OCI-LY3 (cell line): ENCODE measurements at regions not wholly inside any gene's neighbourhood (a gene's known extent, or its start where the extent isn't known, plus 50 kb on each side); places are given as distances from the start of the nearest gene placed in this dataset.

Experiments used
- H2AFZ ChIP-seq: fragments of 200-600, 300-600 bp; shearing (Covaris generic); 2 replicates; pipeline ENCODE4 v1.6.0; 2014; ENCODE audit warnings: antibody characterized with exemption, low read depth, low read length
- H3K27ac ChIP-seq: fragments of 200-600, 300-600 bp; sonication (generic); 2 replicates; pipeline ENCODE4 v1.5.1; 2014; ENCODE audit warnings: mild to moderate bottlenecking, low read length, moderate library complexity, mixed read lengths
- H3K27me3 ChIP-seq: fragments of 200-600, 300-600 bp; sonication (generic); 2 replicates; pipeline ENCODE4 v1.6.1; 2014; ENCODE audit warnings: low read depth, low read length, mixed read lengths
- H3K36me3 ChIP-seq: fragments of 200-600, 300-600 bp; sonication (generic); replicated peaks from 2 replicates; pipeline ENCODE3; 2014; ENCODE audit warnings: low read depth, low read length, mixed read lengths
- H3K4me1 ChIP-seq: fragments of 300-600, 200-600 bp; sonication (generic); 2 replicates; pipeline ENCODE4 v1.6.1; 2014; ENCODE audit warnings: low read length, mixed read lengths
- H3K4me2 ChIP-seq: fragments of 200-600, 300-600 bp; sonication (generic); 2 replicates; pipeline ENCODE4 v1.6.1; 2014; ENCODE audit warnings: low read length, mixed read lengths
- H3K4me3 ChIP-seq: fragments of 300-600, 200-600 bp; sonication (generic); 2 replicates; pipeline ENCODE4 v1.5.1; 2014; ENCODE audit warnings: antibody characterized with exemption, mild to moderate bottlenecking, low read length, moderate library complexity
- H3K79me2 ChIP-seq: fragments of 300-600, 200-600 bp; shearing (Covaris generic); 2 replicates; pipeline ENCODE4 v1.6.1; 2014; ENCODE audit warnings: mild to moderate bottlenecking, low read length, mixed read lengths
- H3K9ac ChIP-seq: fragments of 300-600, 200-600 bp; shearing (Covaris generic); 2 replicates; pipeline ENCODE4 v1.6.0; 2014; ENCODE audit warnings: mild to moderate bottlenecking, low read length, moderate library complexity
- H3K9me3 ChIP-seq: fragments of 200-600, 300-600 bp; shearing (Covaris generic); 2 replicates; pipeline ENCODE4 v1.6.1; 2014; ENCODE audit warnings: low read length, mixed read lengths; ENCODE audit not compliant: insufficient read depth
- H4K20me1 ChIP-seq: fragments of 200-600, 300-600 bp; sonication (generic); 2 replicates; pipeline ENCODE4 v1.6.1; 2016; ENCODE audit warnings: low read length, mixed read lengths; ENCODE audit not compliant: insufficient read depth
- EZH2phosphoT487 ChIP-seq: fragments of 200-600 bp; shearing (Covaris generic); IDR thresholded peaks from 2 replicates; pipeline ENCODE4 v1.6.1; 2018; ENCODE audit warnings: antibody characterized with exemption, mixed run types, low read depth
- TF ChIP-seq, protein P1 (sequence below): fragments of 200-600, 300-600 bp; sonication (generic); IDR thresholded peaks from 2 replicates; pipeline ENCODE4 v1.5.1; 2014; ENCODE audit warnings: antibody characterized with exemption, low read length, low read depth

DNA sequence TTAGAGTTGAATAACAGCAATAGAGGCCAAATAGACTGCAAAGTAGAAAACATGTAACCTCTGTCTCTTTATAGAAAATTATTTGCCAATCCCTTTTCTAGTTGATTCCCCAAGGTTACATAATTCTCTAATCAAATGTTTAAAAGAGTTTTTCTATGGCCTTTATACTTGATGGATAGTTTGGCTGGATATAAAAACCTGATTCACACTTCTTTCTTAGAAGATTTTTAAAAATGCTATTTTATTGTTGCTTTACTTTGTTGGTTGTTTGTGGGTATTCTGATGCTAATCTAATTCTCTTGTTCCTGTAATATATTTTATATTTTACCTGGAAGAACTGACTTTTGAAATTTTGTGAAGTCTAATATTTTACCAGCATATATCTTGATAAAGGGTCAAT is 331.1 kb upstream of the MTPN start:
- no peak overlapping the region for H3K4me2 ChIP-seq

DNA sequence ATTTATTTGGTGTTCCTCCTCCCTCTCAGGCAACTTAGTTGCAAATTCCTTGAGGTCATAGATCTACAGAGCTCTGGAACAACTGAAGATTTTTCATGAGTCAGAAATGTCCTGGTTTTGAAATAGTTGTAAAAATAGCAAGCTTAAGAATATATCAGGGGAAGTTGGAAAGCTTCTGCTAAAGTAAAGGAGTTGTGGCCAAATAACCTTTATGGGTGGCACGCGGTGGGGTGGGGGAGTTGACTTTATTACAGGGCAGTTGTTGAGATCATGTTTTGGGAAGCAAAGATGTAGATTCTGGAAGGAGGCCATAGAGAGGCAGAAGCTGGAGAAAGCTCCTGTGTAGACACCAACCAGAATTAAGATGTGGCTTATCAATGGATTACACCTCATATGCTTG is 326.0 kb upstream of the MTPN start:
- Histone ChIP-seq H3K27me3 (no peaks in the 10 kb centered on the region), H3K4me3 (no peak overlapping the region), H3K27ac (no peak overlapping the region), H3K36me3 (no peaks in the 10 kb centered on the region), H2AFZ (no peak overlapping the region), H3K4me1 (no peaks in the 10 kb centered on the region), H3K9ac (no peak overlapping the region), H3K79me2 (no peaks in the 10 kb centered on the region), H3K4me2 (no peak overlapping the region), H3K9me3 (no peaks in the 10 kb centered on the region), H4K20me1 (no peaks in the 10 kb centered on the region)
- TF ChIP-seq, protein P1, sequence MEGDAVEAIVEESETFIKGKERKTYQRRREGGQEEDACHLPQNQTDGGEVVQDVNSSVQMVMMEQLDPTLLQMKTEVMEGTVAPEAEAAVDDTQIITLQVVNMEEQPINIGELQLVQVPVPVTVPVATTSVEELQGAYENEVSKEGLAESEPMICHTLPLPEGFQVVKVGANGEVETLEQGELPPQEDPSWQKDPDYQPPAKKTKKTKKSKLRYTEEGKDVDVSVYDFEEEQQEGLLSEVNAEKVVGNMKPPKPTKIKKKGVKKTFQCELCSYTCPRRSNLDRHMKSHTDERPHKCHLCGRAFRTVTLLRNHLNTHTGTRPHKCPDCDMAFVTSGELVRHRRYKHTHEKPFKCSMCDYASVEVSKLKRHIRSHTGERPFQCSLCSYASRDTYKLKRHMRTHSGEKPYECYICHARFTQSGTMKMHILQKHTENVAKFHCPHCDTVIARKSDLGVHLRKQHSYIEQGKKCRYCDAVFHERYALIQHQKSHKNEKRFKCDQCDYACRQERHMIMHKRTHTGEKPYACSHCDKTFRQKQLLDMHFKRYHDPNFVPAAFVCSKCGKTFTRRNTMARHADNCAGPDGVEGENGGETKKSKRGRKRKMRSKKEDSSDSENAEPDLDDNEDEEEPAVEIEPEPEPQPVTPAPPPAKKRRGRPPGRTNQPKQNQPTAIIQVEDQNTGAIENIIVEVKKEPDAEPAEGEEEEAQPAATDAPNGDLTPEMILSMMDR = no peak
- no peak for TF ChIP-seq EZH2phosphoT487

More for the DNA sequence above, 331.1 kb upstream of the MTPN start:
- H3K4me1 ChIP-seq = no peaks in the 10 kb centered on the region
- H4K20me1 ChIP-seq = no peaks in the 10 kb centered on the region
- H3K27me3 ChIP-seq = no peaks in the 10 kb centered on the region
- no peak overlapping the region for H3K9ac ChIP-seq
- no peak overlapping the region for H3K4me3 ChIP-seq
- no peaks in the 10 kb centered on the region for H3K36me3 ChIP-seq
- H3K9me3 ChIP-seq = no peaks in the 10 kb centered on the region
- TF ChIP-seq, protein P1 = no peak
- no peak for TF ChIP-seq EZH2phosphoT487
- H3K79me2 ChIP-seq = no peaks in the 10 kb centered on the region
- no peak overlapping the region for H2AFZ ChIP-seq
- no peak overlapping the region for H3K27ac ChIP-seq

DNA sequence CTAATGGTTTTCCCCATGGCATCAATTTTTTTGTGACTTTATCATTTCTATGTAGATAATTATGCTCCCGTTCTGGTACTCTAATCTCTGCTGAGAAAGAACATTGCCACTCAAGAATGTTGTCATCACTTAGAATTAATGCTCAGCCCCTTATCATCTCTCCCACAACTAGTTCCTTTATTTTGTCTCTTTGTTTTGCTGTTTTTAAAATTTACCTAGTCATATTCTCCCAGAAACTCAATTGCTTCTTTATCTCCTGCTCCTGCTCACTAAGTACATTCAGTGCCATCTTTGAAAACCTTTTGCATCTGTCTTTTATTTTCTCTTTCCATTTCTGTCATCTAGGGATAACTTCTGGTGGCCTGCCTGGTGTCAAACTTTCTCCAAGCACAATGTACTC is 324.9 kb upstream of the MTPN start:
- H3K79me2 ChIP-seq = no peaks in the 10 kb centered on the region
- no peaks in the 10 kb centered on the region for H3K36me3 ChIP-seq
- no peaks in the 10 kb centered on the region for H3K9me3 ChIP-seq
- TF ChIP-seq EZH2phosphoT487 = no peak
- TF ChIP-seq, protein P1 = no peak
- H3K4me1 ChIP-seq = no peaks in the 10 kb centered on the region
- no peak overlapping the region for H3K4me3 ChIP-seq
- no peak overlapping the region for H3K27ac ChIP-seq
- no peak overlapping the region for H3K4me2 ChIP-seq
- no peak overlapping the region for H3K9ac ChIP-seq
- no peaks in the 10 kb centered on the region for H3K27me3 ChIP-seq
- no peak overlapping the region for H2AFZ ChIP-seq
- no peaks in the 10 kb centered on the region for H4K20me1 ChIP-seq

DNA sequence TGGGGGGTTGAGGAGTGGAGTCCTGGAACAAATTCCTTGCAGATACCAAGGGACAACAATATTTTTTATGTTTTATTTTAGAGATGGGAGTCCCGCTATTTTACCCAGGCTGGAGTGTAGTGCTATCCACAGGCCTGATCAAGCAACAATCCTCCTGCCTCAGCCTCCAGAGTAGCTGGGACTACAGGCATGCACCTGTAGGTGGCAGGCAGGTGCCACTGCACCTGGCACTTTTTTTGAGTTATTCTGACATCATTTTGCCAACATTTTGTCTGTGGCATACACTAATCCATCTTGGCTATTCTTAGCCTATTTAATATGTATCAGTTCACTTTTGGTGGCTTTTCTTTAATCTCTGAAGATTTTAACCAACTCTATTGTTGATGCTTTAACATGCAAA is 317.8 kb upstream of the MTPN start:
- TF ChIP-seq EZH2phosphoT487 = no peak
- TF ChIP-seq, protein P1 = peak; percentile 19
- no peak overlapping the region for H3K9ac ChIP-seq

More for the DNA sequence above, 317.8 kb upstream of the MTPN start:
- Histone ChIP-seq H2AFZ (no peak overlapping the region), H3K4me1 (peaks cover 7% of the 10 kb centered on the region; the same call in 1 of the 2 replicates), H4K20me1 (no peaks in the 10 kb centered on the region), H3K27ac (no peak overlapping the region), H3K36me3 (no peaks in the 10 kb centered on the region), H3K27me3 (peaks cover 8% of the 10 kb centered on the region), H3K4me2 (no peak overlapping the region), H3K9me3 (no peaks in the 10 kb centered on the region), H3K79me2 (no peaks in the 10 kb centered on the region), H3K4me3 (no peak overlapping the region)
